ENCODE measurements at regions not wholly inside any gene's neighbourhood (a gene's known extent, or its start where the extent isn't known, plus 50 kb on each side); places are given as distances from the start of the nearest gene placed in this dataset.
A peak's percentile ranks its signal among the peaks of the same experiment; 100 is the strongest.

- no peak for ATAC-seq
- no peak for DNase-seq (ENCODE audit: low spot score)
- H3K9me3 Mint-ChIP-seq, result peaks cover 6% of the 10 kb centered on the region; the same call in 1 of the 2 replicates
- H3K4me3 Mint-ChIP-seq, result no peak overlapping the region
- H3K27ac Mint-ChIP-seq, result no peak overlapping the region
- TF ChIP-seq JAZF1 (CRISPR knock-in tag; IDR thresholded peaks at IDR 0.05) (no peak), FOXP1 (CRISPR knock-in tag; IDR thresholded peaks at IDR 0.05; ENCODE audit: borderline replicate concordance) (no peak), ERG (CRISPR knock-in tag; IDR thresholded peaks at IDR 0.05) (no peak), HMGA2 (CRISPR knock-in tag; IDR thresholded peaks at IDR 0.05) (no peak), CDX4 (CRISPR knock-in tag; IDR thresholded peaks at IDR 0.05; ENCODE audit: borderline replicate concordance) (no peak), NFYB (CRISPR knock-in tag; conservative IDR thresholded peaks at IDR 0.05; ENCODE audit: low read depth) (no peak), ATF2 (CRISPR knock-in tag; IDR thresholded peaks at IDR 0.05; ENCODE audit: borderline replicate concordance, low read depth) (no peak), ZNF416 (CRISPR knock-in tag; IDR thresholded peaks at IDR 0.05) (no peak), ATF6 (CRISPR knock-in tag; IDR thresholded peaks at IDR 0.05) (no peak), TP53 (CRISPR knock-in tag; IDR thresholded peaks at IDR 0.05) (no peak), NR3C1 (CRISPR knock-in tag; conservative IDR thresholded peaks at IDR 0.05; ENCODE audit: low read depth) (no peak), TEAD1 (CRISPR knock-in tag; IDR thresholded peaks at IDR 0.05) (no peak), FOXP4 (CRISPR knock-in tag; IDR thresholded peaks at IDR 0.05) (no peak)
- no peaks in the 10 kb centered on the region for H3K4me1 Mint-ChIP-seq
- H3K27me3 Mint-ChIP-seq (ENCODE audit: low read depth), result no peaks in the 10 kb centered on the region
- CTCF ChIA-PET, result no interaction called here
- no peaks in the 10 kb centered on the region for H3K36me3 Mint-ChIP-seq
- POLR2A ChIA-PET, result no interaction called here
These were observed 124.1 kb downstream of the NXNL2 start for GRCh38 chr9:88659126-88659525.

- ATAC-seq (peak; percentile 85), DNase-seq (ENCODE audit: low spot score) (peak; percentile 56)
- ChIA-PET CTCF (interaction anchor here (0.5 to 1.9 kb wide), 14 partner anchors 10 to 624 kb away, joined by 3 to 16 read pairs (median 4); partner anchors contain the start of gene S1PR3), POLR2A (no interaction called here)
- no peaks in the 10 kb centered on the region for H3K27me3 Mint-ChIP-seq (ENCODE audit: low read depth)
- no peak overlapping the region for H3K4me3 Mint-ChIP-seq
- peaks cover 6% of the 10 kb centered on the region; the same call in 1 of the 2 replicates for H3K9me3 Mint-ChIP-seq
- H3K27ac Mint-ChIP-seq, result no peak overlapping the region
- H3K4me1 Mint-ChIP-seq, result no peaks in the 10 kb centered on the region
- H3K36me3 Mint-ChIP-seq, result no peaks in the 10 kb centered on the region
- TF ChIP-seq JUN (CRISPR knock-in tag; IDR thresholded peaks at IDR 0.05), result no peak
- no peak for TF ChIP-seq E2F4 (CRISPR knock-in tag; IDR thresholded peaks at IDR 0.05; ENCODE audit: borderline replicate concordance, low read depth)
- no peak for TF ChIP-seq PRDM15 (CRISPR knock-in tag; IDR thresholded peaks at IDR 0.05)
- TF ChIP-seq NR2C2 (CRISPR knock-in tag; IDR thresholded peaks at IDR 0.05), result no peak
- TF ChIP-seq ZNF512 (CRISPR knock-in tag; IDR thresholded peaks at IDR 0.05; ENCODE audit: borderline replicate concordance), result no peak
- no peak for TF ChIP-seq FOXP1 (CRISPR knock-in tag; IDR thresholded peaks at IDR 0.05; ENCODE audit: borderline replicate concordance)
- no peak for TF ChIP-seq OVOL2 (CRISPR knock-in tag; IDR thresholded peaks at IDR 0.05; ENCODE audit: borderline replicate concordance)
- TF ChIP-seq SMAD4 (CRISPR knock-in tag; IDR thresholded peaks at IDR 0.05), result no peak
These were observed 125.6 kb downstream of the NXNL2 start for GRCh38 chr9:88660611-88661010.

All from WTC11 (cell line).